T-helper 1 cell treated with Interleukin-12 subunit alpha and Interleukin-12 subunit beta and Interleukin-4 antibody, amounts not matched to agents 30 μg/mL and 1 μg/mL, for 36 hours (primary cell): ENCODE measurements at regions not wholly inside any gene's neighbourhood (a gene's known extent, or its start where the extent isn't known, plus 50 kb on each side); places are given as distances from the start of the nearest gene placed in this dataset.
"Not testable (repeated sequence)": the region's sequence is repeated elsewhere in the genome, so short reads cannot be mapped to it uniquely, and the experiment has no call there.

Experiments used
- H3K27ac Mint-ChIP-seq: one replicate; pipeline ENCODE4 v1.8.0; 2021; ENCODE audit warnings: mild to moderate bottlenecking, mixed read lengths
- H3K27me3 Mint-ChIP-seq: one replicate; pipeline ENCODE4 v1.8.0; 2021; ENCODE audit warnings: low read depth, mixed read lengths
- H3K36me3 Mint-ChIP-seq: one replicate; pipeline ENCODE4 v1.8.0; 2021; ENCODE audit warnings: low read depth, mixed read lengths
- H3K4me1 Mint-ChIP-seq: one replicate; pipeline ENCODE4 v1.8.0; 2021; ENCODE audit warnings: low read depth, mixed read lengths
- H3K4me3 Mint-ChIP-seq: one replicate; pipeline ENCODE4 v1.8.0; 2021; ENCODE audit warnings: mild to moderate bottlenecking, moderate library complexity, mixed read lengths
- H3K9me3 Mint-ChIP-seq: one replicate; pipeline ENCODE4 v1.8.0; 2021; ENCODE audit warnings: mixed read lengths

DNA sequence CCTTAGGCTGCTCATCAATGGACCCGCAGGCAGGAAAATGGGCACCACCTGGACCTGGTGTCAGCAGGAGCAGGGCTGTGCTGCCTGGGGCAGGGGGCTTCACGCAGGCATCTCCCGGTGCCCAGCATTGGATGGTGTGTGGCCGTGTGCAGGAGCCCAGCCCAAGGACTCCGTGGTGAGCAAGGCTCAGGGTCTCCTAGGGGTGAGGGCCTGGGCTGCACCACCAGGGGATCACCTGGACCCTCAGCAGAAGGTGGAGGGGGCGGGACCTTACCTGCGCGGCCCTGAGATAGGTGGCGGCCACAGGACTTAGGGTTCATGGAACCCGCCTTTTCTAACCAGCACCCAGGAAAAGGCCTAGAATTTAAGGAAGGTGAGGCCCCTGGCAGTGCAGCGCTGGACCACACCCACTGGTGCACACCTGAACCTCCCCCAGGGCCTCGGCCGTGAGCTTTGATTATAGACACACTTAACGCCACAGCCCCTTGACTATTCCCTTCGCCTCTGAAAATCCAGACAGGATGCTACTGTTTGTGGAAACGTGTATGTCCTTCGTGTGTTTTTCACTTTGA, 89.0 kb downstream of the TMEM18 start:
- Mint-ChIP-seq H3K4me3 (no peak overlapping the region), H3K27me3 (peaks cover 20% of the 10 kb centered on the region), H3K27ac (no peak overlapping the region), H3K4me1 (peaks cover 7% of the 10 kb centered on the region), H3K9me3 (no peaks in the 10 kb centered on the region), H3K36me3 (no peaks in the 10 kb centered on the region)

DNA sequence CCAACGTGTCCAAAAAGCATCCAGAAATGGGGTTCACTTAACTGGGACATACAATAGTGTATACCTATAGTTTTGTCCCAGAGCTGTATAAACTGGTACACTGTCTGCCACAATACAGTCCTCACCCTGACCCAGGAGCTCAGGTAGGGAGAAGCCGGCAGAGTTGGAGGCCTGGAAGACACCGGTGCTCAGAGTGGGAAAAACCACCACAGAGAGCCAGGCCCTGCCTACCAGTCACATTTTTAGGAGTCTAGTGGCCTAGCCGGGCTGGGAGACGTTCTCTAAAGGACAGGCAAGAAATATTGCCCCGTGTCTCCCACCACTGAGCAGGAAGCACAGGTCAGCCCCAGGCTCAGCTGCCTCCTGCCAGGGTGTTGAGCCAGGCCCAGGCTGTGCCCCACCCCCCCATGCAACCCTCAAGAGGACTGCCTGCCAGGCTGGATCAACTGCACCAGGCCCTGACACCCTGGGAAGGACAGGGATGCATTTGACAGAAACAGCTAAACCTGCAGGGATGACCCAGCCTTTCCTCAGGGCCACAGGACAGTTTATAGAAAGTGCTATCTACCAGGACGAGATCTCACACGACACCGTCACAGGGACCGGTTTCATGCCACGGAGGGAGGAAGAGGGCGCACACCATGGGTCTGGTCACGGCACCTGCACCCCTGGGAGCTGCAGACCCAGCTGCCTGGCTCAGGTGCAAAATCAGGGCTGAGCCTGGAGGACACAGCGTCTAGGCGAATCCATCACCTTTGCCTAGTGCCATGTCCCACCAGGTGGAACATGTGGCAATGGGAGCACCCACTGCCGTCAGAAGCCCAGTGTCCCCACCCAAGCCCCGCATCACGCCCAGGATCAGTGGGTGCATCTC, 89.9 kb downstream of the TMEM18 start:
- H3K4me1 Mint-ChIP-seq, result peaks cover 7% of the 10 kb centered on the region
- no peak overlapping the region for H3K4me3 Mint-ChIP-seq
- H3K27ac Mint-ChIP-seq, result no peak overlapping the region
- peaks cover 17% of the 10 kb centered on the region for H3K27me3 Mint-ChIP-seq
- no peaks in the 10 kb centered on the region for H3K9me3 Mint-ChIP-seq
- H3K36me3 Mint-ChIP-seq, result no peaks in the 10 kb centered on the region

DNA sequence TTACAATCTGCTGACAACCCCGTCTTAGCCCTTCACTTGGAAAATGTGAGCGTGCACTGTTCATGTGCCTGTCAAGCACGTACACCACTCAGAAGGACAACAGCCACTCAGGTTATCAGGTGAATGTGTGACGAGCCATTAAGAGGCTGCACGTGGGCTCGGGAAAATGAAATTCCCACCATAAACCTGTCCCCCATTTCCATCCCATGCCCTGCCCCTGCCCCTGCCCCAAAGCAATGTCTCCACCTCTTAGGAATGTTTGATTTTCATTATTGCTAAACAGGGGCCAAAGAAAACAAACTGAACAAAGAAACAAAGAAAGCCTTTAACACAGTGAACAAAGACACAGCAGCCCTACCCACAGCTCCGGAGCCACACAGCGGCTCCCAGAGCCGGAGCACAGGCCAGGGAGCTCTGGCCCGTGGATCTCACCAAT, 90.5 kb downstream of the TMEM18 start:
- Mint-ChIP-seq H3K36me3 (no peaks in the 10 kb centered on the region), H3K9me3 (no peaks in the 10 kb centered on the region), H3K4me3 (no peak overlapping the region), H3K27me3 (peaks cover 21% of the 10 kb centered on the region), H3K27ac (no peak overlapping the region), H3K4me1 (peaks cover 7% of the 10 kb centered on the region)

DNA sequence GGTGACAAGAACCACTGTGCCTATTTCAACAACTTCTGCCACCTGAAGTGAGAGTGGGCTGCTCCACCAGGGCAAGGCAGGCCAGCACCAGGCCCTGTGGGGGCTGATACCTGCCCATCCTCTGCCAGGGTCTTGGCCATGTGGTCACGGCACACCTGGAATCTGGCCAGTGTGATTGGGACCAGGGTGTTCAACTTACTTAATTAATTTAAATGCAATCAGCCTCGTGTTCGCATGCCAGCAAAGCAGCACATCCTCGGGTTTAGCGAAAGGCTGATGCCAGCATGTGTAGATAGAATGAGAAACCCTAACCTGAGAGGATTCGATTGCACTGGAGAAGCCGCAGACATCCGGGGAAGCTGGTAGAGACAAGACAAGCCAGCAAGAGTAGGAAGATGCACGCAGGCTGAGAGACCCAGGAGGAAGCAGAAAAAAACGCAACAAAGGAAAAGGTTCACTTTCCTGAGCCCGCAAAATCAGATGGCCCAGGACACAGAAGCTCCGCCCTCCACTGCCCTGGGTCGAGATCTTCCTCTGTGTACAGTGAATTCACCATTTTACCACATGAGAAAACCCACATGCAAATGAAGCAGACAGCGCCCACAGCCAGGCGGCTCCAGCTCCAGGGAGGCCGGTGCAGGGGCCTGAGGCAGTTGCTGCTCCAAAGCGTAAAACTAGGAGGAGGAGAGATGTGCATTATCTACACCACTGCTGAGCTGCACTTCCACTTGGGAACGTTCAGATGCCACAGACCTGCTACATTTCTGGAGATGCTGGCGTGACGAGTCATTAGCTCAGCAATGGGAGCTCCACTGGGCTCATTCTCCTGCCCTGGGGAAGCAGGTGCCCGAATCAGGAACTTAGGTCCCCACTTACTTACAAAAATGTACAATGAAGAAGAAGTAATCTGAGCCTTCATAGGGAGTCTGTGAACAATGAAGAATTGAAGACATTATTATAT, 92.1 kb downstream of the TMEM18 start:
- H3K27ac Mint-ChIP-seq, result peak overlapping the region; percentile 14
- H3K9me3 Mint-ChIP-seq, result no peaks in the 10 kb centered on the region
- peaks cover 18% of the 10 kb centered on the region for H3K27me3 Mint-ChIP-seq
- H3K4me1 Mint-ChIP-seq, result peaks cover 7% of the 10 kb centered on the region
- H3K36me3 Mint-ChIP-seq, result no peaks in the 10 kb centered on the region
- peak overlapping the region; percentile 0 for H3K4me3 Mint-ChIP-seq

DNA sequence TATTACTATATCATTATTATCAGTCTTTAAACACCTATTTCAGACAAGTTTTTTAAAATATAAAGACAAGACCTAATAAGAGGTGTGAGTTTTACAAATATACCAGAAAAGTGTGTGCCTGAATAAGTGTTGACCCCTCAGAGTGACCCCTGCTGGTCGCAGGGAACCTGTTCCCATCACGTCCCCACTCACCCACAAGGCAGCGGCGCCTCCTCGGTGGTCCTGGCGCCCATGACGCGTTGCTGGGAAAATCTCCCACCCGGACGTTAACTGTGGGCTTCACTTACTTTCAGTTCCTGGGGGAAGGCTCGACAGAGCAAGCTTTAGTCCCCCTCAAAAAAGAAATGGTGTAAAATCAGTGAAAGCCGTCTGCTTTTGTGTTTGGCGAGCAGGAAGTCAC, 93.5 kb downstream of the TMEM18 start:
- Mint-ChIP-seq H3K4me3 (no peak overlapping the region), H3K9me3 (no peaks in the 10 kb centered on the region), H3K27me3 (peaks cover 18% of the 10 kb centered on the region), H3K36me3 (no peaks in the 10 kb centered on the region), H3K27ac (no peak overlapping the region), H3K4me1 (peaks cover 7% of the 10 kb centered on the region)

GRCh38 chr2:582792-583528, 94.2 kb downstream of the TMEM18 start:
- no peaks in the 10 kb centered on the region for H3K9me3 Mint-ChIP-seq
- no peak overlapping the region for H3K4me3 Mint-ChIP-seq
- peaks cover 18% of the 10 kb centered on the region for H3K27me3 Mint-ChIP-seq
- H3K4me1 Mint-ChIP-seq, result peaks cover 7% of the 10 kb centered on the region
- H3K27ac Mint-ChIP-seq, result no peak overlapping the region
- no peaks in the 10 kb centered on the region for H3K36me3 Mint-ChIP-seq

- H3K27me3 Mint-ChIP-seq, result peaks cover 14% of the 10 kb centered on the region
- not testable (repeated sequence) for H3K36me3 Mint-ChIP-seq, H3K27ac Mint-ChIP-seq, H3K4me1 Mint-ChIP-seq, H3K4me3 Mint-ChIP-seq, H3K9me3 Mint-ChIP-seq
These were observed 94.9 kb downstream of the TMEM18 start for GRCh38 chr2:582289-582688.

- no peak overlapping the region for H3K4me3 Mint-ChIP-seq
- no peak overlapping the region for H3K27ac Mint-ChIP-seq
- H3K36me3 Mint-ChIP-seq, result no peaks in the 10 kb centered on the region
- H3K4me1 Mint-ChIP-seq, result peaks cover under 1% of the 10 kb centered on the region
- peaks cover 4% of the 10 kb centered on the region for H3K27me3 Mint-ChIP-seq
- peaks cover 11% of the 10 kb centered on the region for H3K9me3 Mint-ChIP-seq
These were observed 97.2 kb downstream of the TMEM18 start for GRCh38 chr2:579961-580360.

GRCh38 chr2:579351-579886, 97.8 kb downstream of the TMEM18 start:
- Mint-ChIP-seq H3K4me3 (no peak overlapping the region), H3K36me3 (no peaks in the 10 kb centered on the region), H3K4me1 (no peaks in the 10 kb centered on the region), H3K9me3 (peaks cover 11% of the 10 kb centered on the region), H3K27me3 (peaks cover 4% of the 10 kb centered on the region), H3K27ac (no peak overlapping the region)

DNA sequence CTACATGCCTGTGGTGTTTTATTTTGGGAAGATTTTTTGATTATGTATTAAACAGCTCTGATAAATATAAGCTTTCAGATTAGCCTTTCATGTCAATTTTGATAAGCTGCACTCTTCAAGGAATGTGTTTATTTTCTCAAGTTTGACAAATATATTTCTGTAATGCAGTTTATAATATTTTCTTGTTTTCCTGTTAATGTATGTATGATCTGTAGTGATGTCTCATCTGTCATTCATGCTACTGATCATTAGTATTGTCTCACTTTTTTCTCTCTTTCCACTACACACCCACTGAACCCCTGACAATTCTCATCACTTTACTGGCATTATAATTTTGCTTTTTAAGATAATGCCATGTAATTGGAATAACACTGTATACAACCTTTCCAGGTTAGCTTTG, 100.9 kb downstream of the TMEM18 start:
- H3K27ac Mint-ChIP-seq, result no peak overlapping the region
- H3K9me3 Mint-ChIP-seq, result peaks cover 16% of the 10 kb centered on the region
- H3K27me3 Mint-ChIP-seq, result peaks cover 7% of the 10 kb centered on the region
- no peaks in the 10 kb centered on the region for H3K36me3 Mint-ChIP-seq
- H3K4me3 Mint-ChIP-seq, result no peak overlapping the region
- H3K4me1 Mint-ChIP-seq, result no peaks in the 10 kb centered on the region

DNA sequence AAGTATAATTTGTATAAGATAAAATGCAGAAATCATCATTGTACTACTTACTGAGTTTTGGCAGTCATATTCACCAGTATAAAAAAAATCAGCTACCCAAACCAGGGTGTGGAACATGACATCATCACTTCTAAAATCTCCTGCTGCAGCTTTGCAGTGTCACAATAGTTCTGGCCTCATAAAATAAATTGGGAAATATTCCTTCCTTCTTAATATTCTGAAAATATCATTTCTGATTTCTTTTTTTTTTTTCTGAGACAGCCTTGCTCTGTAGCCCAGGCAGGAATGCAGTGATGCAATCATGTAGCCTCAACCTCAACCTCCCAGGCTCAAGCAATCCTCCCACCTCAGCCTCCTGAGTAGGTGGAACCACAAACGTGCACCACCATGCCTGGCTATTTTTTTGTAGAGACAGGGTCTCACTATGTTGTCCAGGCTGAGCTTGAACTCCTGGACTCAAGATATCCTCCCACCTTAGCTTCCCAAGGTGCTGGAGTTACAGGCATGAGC, 101.4 kb downstream of the TMEM18 start:
- Mint-ChIP-seq H3K9me3 (peaks cover 16% of the 10 kb centered on the region), H3K4me3 (no peak overlapping the region), H3K36me3 (no peaks in the 10 kb centered on the region), H3K27ac (no peak overlapping the region), H3K4me1 (no peaks in the 10 kb centered on the region), H3K27me3 (peaks cover 8% of the 10 kb centered on the region)

DNA sequence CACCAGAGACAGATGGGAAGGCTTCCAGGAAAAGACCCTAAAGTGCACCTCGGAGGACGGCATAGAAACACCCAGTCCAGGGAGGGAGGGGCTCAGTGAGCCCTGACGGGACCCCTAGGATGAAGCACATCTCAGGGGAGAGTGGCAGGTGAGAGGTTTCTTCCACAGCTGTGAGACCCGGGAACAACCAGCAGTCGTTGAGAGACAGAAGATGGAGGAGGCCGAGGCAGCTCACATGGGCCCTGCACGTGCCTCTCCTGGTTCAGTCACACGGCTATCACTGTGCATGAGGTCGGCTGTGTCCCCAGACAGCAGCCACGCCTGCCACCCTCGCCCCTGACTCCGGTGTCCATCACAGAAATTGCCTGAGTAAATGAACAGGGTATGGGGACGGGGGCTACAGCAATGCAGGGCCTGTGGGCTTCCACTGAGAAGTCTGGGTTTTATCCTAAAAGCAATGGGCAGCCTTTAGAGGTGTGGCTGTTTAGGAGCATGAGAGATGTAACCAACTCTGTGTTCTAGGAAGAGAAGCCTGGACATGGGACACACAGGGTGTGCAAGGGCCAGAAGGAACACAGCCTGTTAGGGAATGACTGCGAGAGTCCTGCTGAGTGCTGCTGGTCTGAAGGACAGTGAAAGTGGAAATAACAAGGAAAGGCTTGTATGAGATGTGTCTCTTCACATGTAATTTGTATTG, 102.0 kb downstream of the TMEM18 start:
- peaks cover 16% of the 10 kb centered on the region for H3K9me3 Mint-ChIP-seq
- no peaks in the 10 kb centered on the region for H3K36me3 Mint-ChIP-seq
- H3K27me3 Mint-ChIP-seq, result peaks cover 14% of the 10 kb centered on the region
- no peak overlapping the region for H3K4me3 Mint-ChIP-seq
- H3K27ac Mint-ChIP-seq, result no peak overlapping the region
- H3K4me1 Mint-ChIP-seq, result no peaks in the 10 kb centered on the region

DNA sequence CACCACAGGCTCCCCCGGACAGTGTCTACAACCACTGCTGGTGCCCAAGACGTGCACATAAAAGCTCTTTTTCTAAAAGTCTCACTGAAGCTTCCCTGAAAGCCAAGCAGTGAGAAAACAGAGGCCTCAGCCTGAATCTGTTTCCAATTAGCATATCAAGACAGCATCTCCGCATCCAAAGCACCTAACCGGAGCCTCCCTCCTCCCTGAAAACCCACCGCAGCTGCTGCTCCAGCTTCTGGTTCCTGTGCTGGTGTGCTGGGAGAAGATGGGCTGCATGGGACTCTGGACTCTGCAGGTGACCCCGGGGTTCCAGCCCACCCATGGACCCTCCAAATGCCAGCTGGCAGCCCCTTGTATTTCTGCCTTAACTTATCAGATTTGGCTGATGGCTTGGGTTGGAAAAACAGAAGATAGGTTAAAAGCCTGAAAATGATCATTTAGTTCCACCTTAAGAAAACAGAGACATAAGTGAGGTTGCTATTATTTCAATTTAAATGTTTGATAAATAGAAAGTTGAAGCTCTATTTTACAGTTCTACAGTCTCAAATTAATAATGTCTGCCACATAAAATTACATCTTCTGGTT, 103.3 kb downstream of the TMEM18 start:
- peaks cover 16% of the 10 kb centered on the region for H3K9me3 Mint-ChIP-seq
- H3K27ac Mint-ChIP-seq, result no peak overlapping the region
- no peak overlapping the region for H3K4me3 Mint-ChIP-seq
- H3K27me3 Mint-ChIP-seq, result peaks cover 19% of the 10 kb centered on the region
- no peaks in the 10 kb centered on the region for H3K4me1 Mint-ChIP-seq
- H3K36me3 Mint-ChIP-seq, result no peaks in the 10 kb centered on the region
